ENCODE measurements at regions not wholly inside any gene's neighbourhood (a gene's known extent, or its start where the extent isn't known, plus 50 kb on each side); places are given as distances from the start of the nearest gene placed in this dataset.
"Not testable (repeated sequence)": the region's sequence is repeated elsewhere in the genome, so short reads cannot be mapped to it uniquely, and the experiment has no call there.

- TF ChIP-seq, protein P1, sequence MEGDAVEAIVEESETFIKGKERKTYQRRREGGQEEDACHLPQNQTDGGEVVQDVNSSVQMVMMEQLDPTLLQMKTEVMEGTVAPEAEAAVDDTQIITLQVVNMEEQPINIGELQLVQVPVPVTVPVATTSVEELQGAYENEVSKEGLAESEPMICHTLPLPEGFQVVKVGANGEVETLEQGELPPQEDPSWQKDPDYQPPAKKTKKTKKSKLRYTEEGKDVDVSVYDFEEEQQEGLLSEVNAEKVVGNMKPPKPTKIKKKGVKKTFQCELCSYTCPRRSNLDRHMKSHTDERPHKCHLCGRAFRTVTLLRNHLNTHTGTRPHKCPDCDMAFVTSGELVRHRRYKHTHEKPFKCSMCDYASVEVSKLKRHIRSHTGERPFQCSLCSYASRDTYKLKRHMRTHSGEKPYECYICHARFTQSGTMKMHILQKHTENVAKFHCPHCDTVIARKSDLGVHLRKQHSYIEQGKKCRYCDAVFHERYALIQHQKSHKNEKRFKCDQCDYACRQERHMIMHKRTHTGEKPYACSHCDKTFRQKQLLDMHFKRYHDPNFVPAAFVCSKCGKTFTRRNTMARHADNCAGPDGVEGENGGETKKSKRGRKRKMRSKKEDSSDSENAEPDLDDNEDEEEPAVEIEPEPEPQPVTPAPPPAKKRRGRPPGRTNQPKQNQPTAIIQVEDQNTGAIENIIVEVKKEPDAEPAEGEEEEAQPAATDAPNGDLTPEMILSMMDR (IDR thresholded peaks at IDR 0.05; ENCODE audit: low read depth, low read length, missing control alignments): no peak
- H3K4me3 ChIP-seq (replicated peaks; ENCODE audit: low read depth, low read length): no peak overlapping the region
- no peak for DNase-seq (ENCODE audit: extremely low read depth, low read depth)
Observed at GRCh38 chrX:66988331-66988730, 349.5 kb upstream of the EDA2R start.

- TF ChIP-seq, protein P1 (IDR thresholded peaks at IDR 0.05; ENCODE audit: low read depth, low read length, missing control alignments): no peak
- DNase-seq (ENCODE audit: extremely low read depth, low read depth): no peak
Observed at GRCh38 chrX:66961665-66962064, 322.8 kb upstream of the EDA2R start.

GRCh38 chrX:66931713-66932112 lies 292.8 kb upstream of the EDA2R start:
- TF ChIP-seq, protein P1 (IDR thresholded peaks at IDR 0.05; ENCODE audit: low read depth, low read length, missing control alignments): no peak
- no peak overlapping the region for H3K4me3 ChIP-seq (replicated peaks; ENCODE audit: low read depth, low read length)
- DNase-seq (ENCODE audit: extremely low read depth, low read depth): no peak

More at GRCh38 chrX:66961665-66962064, 322.8 kb upstream of the EDA2R start:
- no peak overlapping the region for H3K4me3 ChIP-seq (replicated peaks; ENCODE audit: low read depth, low read length)

DNA sequence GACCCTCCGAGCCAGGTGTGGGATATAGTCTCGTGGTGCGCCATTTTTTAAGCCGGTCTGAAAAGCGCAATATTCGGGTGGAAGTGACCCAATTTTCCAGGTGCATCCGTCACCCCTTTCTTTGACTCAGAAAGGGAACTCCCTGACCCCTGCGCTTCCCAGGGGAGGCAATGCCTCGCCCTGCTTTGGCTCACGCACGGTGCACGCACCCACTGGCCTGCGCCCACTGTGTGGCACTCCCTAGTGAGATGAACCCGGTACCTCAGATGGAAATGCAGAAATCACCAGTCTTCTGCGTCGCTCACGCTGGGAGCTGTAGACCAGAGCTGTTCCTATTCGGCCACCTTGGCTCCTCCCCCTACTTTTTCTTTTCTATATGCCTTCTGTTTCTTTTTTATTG lies 291.6 kb upstream of the EDA2R start:
- not testable (repeated sequence) for DNase-seq (ENCODE audit: extremely low read depth, low read depth)

DNA sequence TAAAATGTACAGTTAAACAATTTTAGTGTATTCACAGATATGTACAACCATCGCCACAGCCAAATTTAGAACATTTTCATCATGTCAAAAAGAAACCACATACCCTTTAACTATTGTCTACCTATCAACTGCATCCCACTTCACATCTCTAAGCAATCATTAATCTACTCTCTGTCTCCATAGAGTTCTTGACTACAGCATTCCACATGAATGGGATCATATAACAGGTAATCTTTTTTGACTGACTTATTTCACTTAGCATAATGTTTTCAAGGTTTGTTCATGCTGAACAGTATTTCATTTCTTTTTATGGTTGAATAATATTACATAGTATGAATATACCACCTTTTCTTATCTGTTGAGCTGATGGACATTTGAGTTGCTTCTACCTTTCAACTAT lies 281.4 kb upstream of the EDA2R start:
- no peak for DNase-seq (ENCODE audit: extremely low read depth, low read depth)
- TF ChIP-seq, protein P1 (IDR thresholded peaks at IDR 0.05; ENCODE audit: low read depth, low read length, missing control alignments): no peak
- no peak overlapping the region for H3K4me3 ChIP-seq (replicated peaks; ENCODE audit: low read depth, low read length)

More for the DNA sequence above, 291.6 kb upstream of the EDA2R start:
- H3K4me3 ChIP-seq (replicated peaks; ENCODE audit: low read depth, low read length): not testable (repeated sequence)

- H3K4me3 ChIP-seq (replicated peaks; ENCODE audit: low read depth, low read length): no peak overlapping the region
- DNase-seq (ENCODE audit: extremely low read depth, low read depth): no peak
- TF ChIP-seq, protein P1 (IDR thresholded peaks at IDR 0.05; ENCODE audit: low read depth, low read length, missing control alignments): no peak
Observed at GRCh38 chrX:66919280-66919832, 280.5 kb upstream of the EDA2R start.

DNA sequence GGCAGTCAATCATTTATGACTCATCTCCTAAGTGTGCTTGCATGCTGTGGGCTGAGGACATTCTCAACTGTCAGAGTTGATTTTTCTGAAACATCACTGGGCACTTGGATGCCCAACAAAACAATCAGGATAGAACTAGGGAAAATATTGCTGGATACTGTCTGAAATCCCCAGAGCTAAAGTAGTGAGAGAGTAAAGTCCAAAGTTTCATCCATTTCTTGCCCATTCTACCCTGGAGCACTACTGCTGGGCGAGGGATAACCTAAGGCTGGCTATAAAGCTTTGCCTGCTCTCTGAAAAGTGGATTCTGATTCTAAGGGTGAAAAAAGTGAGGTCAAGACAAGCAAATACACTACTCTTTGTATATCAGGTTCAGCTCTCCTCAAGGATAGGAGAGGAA lies 279.6 kb upstream of the EDA2R start:
- no peak for DNase-seq (ENCODE audit: extremely low read depth, low read depth)
- TF ChIP-seq, protein P1 (IDR thresholded peaks at IDR 0.05; ENCODE audit: low read depth, low read length, missing control alignments): no peak
- no peak overlapping the region for H3K4me3 ChIP-seq (replicated peaks; ENCODE audit: low read depth, low read length)
